AG09309 (cell line): ENCODE measurements at regions not wholly inside any gene's neighbourhood (a gene's known extent, or its start where the extent isn't known, plus 50 kb on each side); places are given as distances from the start of the nearest gene placed in this dataset.

Source experiments
- DNase-seq: peaks from one replicate; pipeline ENCODE4 v3.0.0-alpha.2; 2010; ENCODE audit warnings: low read depth
- H3K4me3 ChIP-seq: 2 replicates; pipeline ENCODE4 v1.5.1; 2011; ENCODE audit warnings: mild to moderate bottlenecking, low read depth, low read length, moderate library complexity; ENCODE audit not compliant: control insufficient read depth
- TF ChIP-seq, protein P1 (sequence below): IDR thresholded peaks from 2 replicates; pipeline ENCODE4 v1.5.1; 2011; ENCODE audit warnings: mild to moderate bottlenecking, low read depth, low read length, inconsistent platforms; ENCODE audit not compliant: insufficient read depth, control insufficient read depth; ENCODE audit errors: missing control alignments

DNA sequence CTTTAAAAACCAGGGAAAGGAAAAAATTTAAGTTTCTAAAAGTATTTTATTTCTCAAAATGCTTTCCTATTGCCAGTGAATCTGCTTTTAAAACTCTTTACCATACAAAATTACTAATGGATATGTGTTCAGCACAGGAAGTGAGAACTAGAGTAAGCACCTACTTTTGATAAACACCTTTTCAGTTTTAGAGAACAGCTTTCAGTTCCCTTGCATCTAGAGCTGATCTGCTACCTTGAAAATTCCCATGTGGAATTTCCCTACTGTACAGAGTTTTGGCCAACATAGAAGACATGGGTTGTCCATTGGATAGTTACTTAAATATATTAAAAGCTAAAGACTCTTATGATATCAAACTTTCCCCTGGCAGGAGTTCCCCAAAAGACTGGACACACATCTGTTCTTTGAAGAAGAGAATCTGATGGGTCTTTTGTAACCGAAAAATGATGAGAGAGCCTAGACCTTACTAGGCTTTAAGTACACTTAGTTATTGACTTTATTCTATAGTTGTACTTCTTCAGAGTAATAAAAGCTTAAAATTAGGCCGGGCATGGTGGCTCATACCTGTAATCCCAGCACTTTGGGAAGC, 112.1 kb upstream of the CNTNAP4 start:
- TF ChIP-seq, protein P1, sequence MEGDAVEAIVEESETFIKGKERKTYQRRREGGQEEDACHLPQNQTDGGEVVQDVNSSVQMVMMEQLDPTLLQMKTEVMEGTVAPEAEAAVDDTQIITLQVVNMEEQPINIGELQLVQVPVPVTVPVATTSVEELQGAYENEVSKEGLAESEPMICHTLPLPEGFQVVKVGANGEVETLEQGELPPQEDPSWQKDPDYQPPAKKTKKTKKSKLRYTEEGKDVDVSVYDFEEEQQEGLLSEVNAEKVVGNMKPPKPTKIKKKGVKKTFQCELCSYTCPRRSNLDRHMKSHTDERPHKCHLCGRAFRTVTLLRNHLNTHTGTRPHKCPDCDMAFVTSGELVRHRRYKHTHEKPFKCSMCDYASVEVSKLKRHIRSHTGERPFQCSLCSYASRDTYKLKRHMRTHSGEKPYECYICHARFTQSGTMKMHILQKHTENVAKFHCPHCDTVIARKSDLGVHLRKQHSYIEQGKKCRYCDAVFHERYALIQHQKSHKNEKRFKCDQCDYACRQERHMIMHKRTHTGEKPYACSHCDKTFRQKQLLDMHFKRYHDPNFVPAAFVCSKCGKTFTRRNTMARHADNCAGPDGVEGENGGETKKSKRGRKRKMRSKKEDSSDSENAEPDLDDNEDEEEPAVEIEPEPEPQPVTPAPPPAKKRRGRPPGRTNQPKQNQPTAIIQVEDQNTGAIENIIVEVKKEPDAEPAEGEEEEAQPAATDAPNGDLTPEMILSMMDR: no peak
- no peak overlapping the region for H3K4me3 ChIP-seq
- no peak for DNase-seq

DNA sequence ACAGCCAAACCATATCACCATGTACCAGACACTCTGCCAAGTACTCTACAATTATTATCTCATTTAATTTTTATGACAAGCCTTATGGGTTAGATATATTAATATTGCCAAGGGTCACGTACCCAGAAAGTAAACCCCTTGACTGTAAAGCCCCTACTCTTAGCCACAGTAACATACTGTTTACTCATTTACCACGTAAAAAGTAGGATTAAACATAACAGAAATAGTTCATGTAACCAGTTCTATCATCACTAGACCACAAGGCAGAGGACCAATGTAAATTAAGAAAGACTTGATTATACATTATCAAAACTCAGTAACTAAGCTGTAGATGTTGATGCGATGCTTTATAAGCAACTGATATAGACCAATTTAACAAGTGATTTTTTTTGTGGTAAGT, 101.5 kb upstream of the CNTNAP4 start:
- TF ChIP-seq, protein P1: no peak
- no peak for DNase-seq
- no peak overlapping the region for H3K4me3 ChIP-seq

DNA sequence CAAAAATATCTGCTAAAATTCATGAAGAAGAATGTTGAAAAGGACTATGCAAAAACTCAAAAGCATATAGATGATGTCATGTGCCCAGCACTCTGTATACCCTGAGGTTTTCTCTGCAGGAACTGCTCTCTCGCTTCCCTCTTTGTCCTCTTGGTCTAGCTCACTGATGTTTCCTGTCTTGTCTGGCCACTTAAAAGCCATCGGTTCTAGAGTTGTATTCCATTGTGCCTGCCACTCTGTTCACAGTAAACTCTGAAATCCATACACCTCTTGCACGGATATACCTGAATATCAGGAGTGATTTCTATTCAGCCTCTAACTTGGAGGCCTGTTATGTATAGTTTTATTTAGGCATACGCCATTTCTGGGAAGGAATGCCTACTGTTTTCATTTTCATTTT, 101.0 kb upstream of the CNTNAP4 start:
- no peak for DNase-seq
- H3K4me3 ChIP-seq: no peak overlapping the region
- TF ChIP-seq, protein P1: no peak

DNA sequence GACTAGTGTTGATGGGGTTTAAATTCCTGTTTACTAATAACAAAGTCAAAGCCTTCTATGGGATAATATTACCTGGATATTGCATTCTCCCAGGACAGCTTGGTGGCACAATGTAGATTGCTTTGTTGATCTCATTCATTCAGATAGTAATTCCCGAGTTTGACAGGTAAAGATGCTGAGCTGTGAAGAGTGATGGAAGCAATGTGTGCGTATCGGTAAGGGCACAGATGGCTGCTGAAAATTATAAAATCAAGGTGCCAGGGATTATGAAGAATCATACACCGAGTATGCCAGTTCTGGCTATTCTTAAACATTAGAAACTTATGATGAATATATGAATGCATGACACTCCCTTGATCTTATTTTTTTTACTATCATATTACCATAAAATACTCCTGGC, 100.6 kb upstream of the CNTNAP4 start:
- TF ChIP-seq, protein P1: no peak
- no peak for DNase-seq
- no peak overlapping the region for H3K4me3 ChIP-seq

DNA sequence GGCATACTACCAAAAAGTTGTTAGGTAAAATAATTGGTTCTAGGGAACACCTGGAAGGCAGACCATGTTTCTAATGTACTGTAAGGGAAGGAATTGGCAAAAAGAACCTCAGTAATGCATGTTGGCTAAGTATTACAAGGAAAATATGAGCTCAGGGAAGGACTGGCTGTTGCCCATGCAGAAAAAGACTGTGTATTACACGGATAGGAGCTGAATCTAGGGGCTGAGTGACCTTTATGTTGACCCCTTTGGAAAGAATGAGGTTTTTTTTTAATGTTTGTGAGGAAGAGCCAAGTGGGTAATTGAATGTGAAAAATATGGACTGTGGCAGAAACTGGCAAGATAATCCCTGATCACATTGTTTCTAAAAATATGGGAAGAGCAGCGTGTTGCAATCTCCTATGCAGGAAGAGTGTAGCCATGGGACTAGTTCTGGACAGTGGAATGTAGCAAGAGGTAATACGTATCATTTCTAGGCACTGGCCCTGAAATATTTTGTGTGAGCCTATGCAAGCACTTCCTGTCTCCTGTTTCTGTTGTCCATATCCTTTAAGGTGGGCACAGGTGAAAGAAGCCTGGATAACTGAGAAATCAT, 95.1 kb upstream of the CNTNAP4 start:
- TF ChIP-seq, protein P1: no peak
- DNase-seq: no peak
- no peak overlapping the region for H3K4me3 ChIP-seq

DNA sequence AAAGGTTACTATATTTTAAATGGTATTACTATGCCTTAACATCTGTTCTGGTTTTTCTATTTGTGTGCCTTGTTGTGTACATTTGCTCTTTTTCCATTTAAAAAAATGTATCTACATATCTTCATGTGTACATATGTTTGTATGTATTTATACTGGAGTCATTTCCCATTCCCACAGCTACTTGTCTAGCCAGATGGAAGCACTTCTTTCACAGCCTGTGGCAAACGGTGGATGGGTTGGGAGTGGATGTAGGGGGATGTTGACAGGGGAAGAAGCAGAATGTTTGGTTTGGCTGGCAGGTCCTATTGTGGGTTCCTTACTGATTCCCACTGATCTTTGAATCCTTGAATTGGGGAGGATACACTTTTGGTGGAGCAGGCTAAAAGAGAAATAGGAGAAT, 93.6 kb upstream of the CNTNAP4 start:
- TF ChIP-seq, protein P1: no peak
- no peak overlapping the region for H3K4me3 ChIP-seq
- no peak for DNase-seq
